Stomach (tissue), 8 donors: ENCODE measurements at regions not wholly inside any gene's neighbourhood (a gene's known extent, or its start where the extent isn't known, plus 50 kb on each side); places are given as distances from the start of the nearest gene placed in this dataset.

Source experiments
- DNase-seq, 2 donors: peaks; one replicate each; pipeline versions ENCODE4 v3.0.0 to v3.0.0-alpha.2; 2013 to 2019
- H3K27ac ChIP-seq, 5 donors: fragments of 200-600 bp in 4 of 5; sonication (generic) in 4 of 5; one replicate each; pipeline ENCODE4 v1.5.1; 2013 to 2019; ENCODE audit warnings: mild to moderate bottlenecking in 1 of 5, moderate library complexity in 1 of 5
- H3K27me3 ChIP-seq, 3 donors: fragments of 200-600 bp; sonication (generic); one replicate each; pipeline ENCODE4 v1.5.1; 2017 to 2019; ENCODE audit warnings: mixed run types in 1 of 3
- H3K36me3 ChIP-seq, 4 donors: fragments of 200-600 bp; sonication (generic); 1 replicate in 3 of 4; 2 replicates in 1 of 4; pipeline ENCODE4 v1.5.1; 2016 to 2019
- H3K4me1 ChIP-seq, 4 donors: fragments of 200-600 bp; sonication (generic); one replicate each; pipeline ENCODE4 v1.5.1; 2016 to 2019
- H3K4me3 ChIP-seq, 4 donors: fragments of 200-600 bp; sonication (generic) in 3 of 4; one replicate each; pipeline ENCODE4 v1.5.1; 2016 to 2019; ENCODE audit warnings: mild to moderate bottlenecking in 1 of 4
- H3K9me3 ChIP-seq, 4 donors: fragments of 200-600 bp; sonication (generic); one replicate each; pipeline ENCODE4 v1.5.1; 2016 to 2019
- CTCF ChIP-seq, 7 experiments: fragments of 450-650 bp in 4 of 7; fragments of 200-600 bp in 3 of 7; sonication (generic) in 3 of 7; IDR thresholded peaks; one replicate each; pipeline ENCODE4 v1.5.1; 2016 to 2019; ENCODE audit warnings: antibody characterized with exemption in 7 of 7, control low read depth in 2 of 7, mild to moderate bottlenecking in 1 of 7
- EP300 ChIP-seq: sonication (generic); formaldehyde crosslinking; IDR thresholded peaks from one replicate; pipeline ENCODE4 v1.6.1; 2017; ENCODE audit warnings: antibody characterized with exemption
- POLR2A ChIP-seq, 4 donors: fragments of 450-650 bp; IDR thresholded peaks; one replicate each; pipeline ENCODE4 v1.6.1; 2016; ENCODE audit warnings: antibody characterized with exemption in 4 of 4, control low read depth in 2 of 4, mild to moderate bottlenecking in 1 of 4, moderate library complexity in 1 of 4
- POLR2AphosphoS5 ChIP-seq, 3 donors: sonication (generic); formaldehyde crosslinking; IDR thresholded peaks; one replicate each; pipeline ENCODE4 v1.6.1; 2016; ENCODE audit warnings: antibody characterized with exemption in 3 of 3
- WGBS, 5 donors: extraction: QIAGEN DNeasy Blood & Tissue Kit in 3 of 5; methylation state at CpG; one replicate each; pipeline versions ENCODE4 v1.1.5 to v1.1.7; 2013 to 2018; 5-methylcytosine and 5-hydroxymethylcytosine counted together
- intact Hi-C: fragments of 100-400 bp; cut with DNase I; formaldehyde crosslinking; loops from one replicate; pipeline ENCODE4 v1.15.1; 2023; ENCODE audit warnings: low total_unique reads
- donor health status: healthy with polysubstance abuse.
- donor health status: Bipolar disorder and iron deficiency.
- donor health status: healthy.

- no peak overlapping the region for H3K4me3 ChIP-seq
- H3K36me3 ChIP-seq, result no peaks in the 10 kb centered on the region
- no peaks in the 10 kb centered on the region for H3K27me3 ChIP-seq
- peaks cover 4 to 34% (median 15%) of the 10 kb centered on the region in 4 donors for H3K4me1 ChIP-seq
- no peaks in the 10 kb centered on the region for H3K9me3 ChIP-seq
- no peak for TF ChIP-seq CTCF (IDR thresholded peaks at IDR 0.05)
- TF ChIP-seq POLR2A (IDR thresholded peaks at IDR 0.05), result no peak
- no peak for TF ChIP-seq POLR2AphosphoS5 (IDR thresholded peaks at IDR 0.05)
- no peak for TF ChIP-seq EP300
- H3K27ac ChIP-seq, result peak overlapping the region in 1 of 5 donors; percentile 27
- intact Hi-C loops, result no loop called here
- no peak for DNase-seq
These were observed 474.3 kb downstream of the ATP23 start for GRCh38 chr12:58415716-58416115.

GRCh38 chr12:58416236-58416635 lies 474.9 kb downstream of the ATP23 start:
- H3K4me3 ChIP-seq, result no peak overlapping the region
- H3K4me1 ChIP-seq, result peaks cover 4 to 34% (median 15%) of the 10 kb centered on the region in 4 donors
- H3K27ac ChIP-seq, result peak overlapping the region in 1 of 5 donors; percentile 27
- intact Hi-C loops, result no loop called here
- H3K36me3 ChIP-seq, result no peaks in the 10 kb centered on the region
- peak in 1 of 2 donors; percentile 33 for DNase-seq
- no peaks in the 10 kb centered on the region for H3K9me3 ChIP-seq
- 59 to 66% (median 60%) methylated on average over 2 of the region's 2 CpGs for WGBS, 5 donors
- no peaks in the 10 kb centered on the region for H3K27me3 ChIP-seq
- TF ChIP-seq POLR2A (IDR thresholded peaks at IDR 0.05) (no peak), POLR2AphosphoS5 (IDR thresholded peaks at IDR 0.05) (no peak), CTCF (IDR thresholded peaks at IDR 0.05) (no peak), EP300 (no peak)

- H3K9me3 ChIP-seq, result no peaks in the 10 kb centered on the region
- no peak for TF ChIP-seq POLR2AphosphoS5 (IDR thresholded peaks at IDR 0.05)
- TF ChIP-seq CTCF (IDR thresholded peaks at IDR 0.05), result no peak
- no peak for TF ChIP-seq POLR2A (IDR thresholded peaks at IDR 0.05)
- no peak for TF ChIP-seq EP300
- intact Hi-C loops, result no loop called here
- 41 to 66% (median 50%) methylated on average over 11 to 13 of the region's 13 CpGs for WGBS, 5 donors
- H3K4me3 ChIP-seq, result no peak overlapping the region
- H3K36me3 ChIP-seq, result no peaks in the 10 kb centered on the region
- H3K4me1 ChIP-seq, result peaks cover 0 to 13% (median 10%) of the 10 kb centered on the region in 4 donors
- peak; percentile 26 to 43 for DNase-seq
- no peaks in the 10 kb centered on the region for H3K27me3 ChIP-seq
- H3K27ac ChIP-seq, result no peak overlapping the region
These were observed 477.9 kb downstream of the ATP23 start for GRCh38 chr12:58419196-58419760.

- H3K27ac ChIP-seq, result no peak overlapping the region
- no peaks in the 10 kb centered on the region for H3K9me3 ChIP-seq
- peaks cover under 1 to 14% (median 11%) of the 10 kb centered on the region in 4 donors for H3K4me1 ChIP-seq
- 17 to 56% (median 27%) methylated on average over 1 of the region's 1 CpG for WGBS, 5 donors
- no peaks in the 10 kb centered on the region for H3K27me3 ChIP-seq
- intact Hi-C loops, result no loop called here
- no peaks in the 10 kb centered on the region for H3K36me3 ChIP-seq
- TF ChIP-seq POLR2A (IDR thresholded peaks at IDR 0.05), result no peak
- no peak for TF ChIP-seq EP300
- no peak overlapping the region for H3K4me3 ChIP-seq
- peak in 1 of 2 donors; percentile 47 for DNase-seq
These were observed 478.5 kb downstream of the ATP23 start for GRCh38 chr12:58419905-58420304.

- no peaks in the 10 kb centered on the region for H3K27me3 ChIP-seq
- WGBS, 5 donors, result 28 to 45% (median 36%) methylated on average over 4 of the region's 4 CpGs
- H3K36me3 ChIP-seq, result no peaks in the 10 kb centered on the region
- no peaks in the 10 kb centered on the region for H3K9me3 ChIP-seq
- intact Hi-C loops, result no loop called here
- H3K27ac ChIP-seq, result no peak overlapping the region
- H3K4me3 ChIP-seq, result no peak overlapping the region
- TF ChIP-seq EP300 (no peak), CTCF (IDR thresholded peaks at IDR 0.05) (no peak), POLR2AphosphoS5 (IDR thresholded peaks at IDR 0.05) (no peak), POLR2A (IDR thresholded peaks at IDR 0.05) (no peak)
- DNase-seq, result no peak
- H3K4me1 ChIP-seq, result peaks cover 7 to 20% (median 16%) of the 10 kb centered on the region in 4 donors
These were observed 479.1 kb downstream of the ATP23 start for GRCh38 chr12:58420503-58420902.
